Left renal cortex interstitium (tissue), 4 donors: ENCODE measurements at regions not wholly inside any gene's neighbourhood (a gene's known extent, or its start where the extent isn't known, plus 50 kb on each side); places are given as distances from the start of the nearest gene placed in this dataset.
"Not testable (repeated sequence)": the region's sequence is repeated elsewhere in the genome, so short reads cannot be mapped to it uniquely, and the experiment has no call there.

Experiments used
- DNase-seq, 4 donors: peaks; one replicate each; pipeline ENCODE4 v3.0.0-alpha.2; 2013; ENCODE audit warnings: low read depth in 4 of 4, low spot score in 2 of 4, missing footprints in 1 of 4

- no peak for DNase-seq
These were observed 115.4 kb upstream of the FBXL7 start for GRCh38 chr5:15384581-15384980.

- DNase-seq = no peak
These were observed 115.8 kb upstream of the FBXL7 start for GRCh38 chr5:15384176-15384575.

DNA sequence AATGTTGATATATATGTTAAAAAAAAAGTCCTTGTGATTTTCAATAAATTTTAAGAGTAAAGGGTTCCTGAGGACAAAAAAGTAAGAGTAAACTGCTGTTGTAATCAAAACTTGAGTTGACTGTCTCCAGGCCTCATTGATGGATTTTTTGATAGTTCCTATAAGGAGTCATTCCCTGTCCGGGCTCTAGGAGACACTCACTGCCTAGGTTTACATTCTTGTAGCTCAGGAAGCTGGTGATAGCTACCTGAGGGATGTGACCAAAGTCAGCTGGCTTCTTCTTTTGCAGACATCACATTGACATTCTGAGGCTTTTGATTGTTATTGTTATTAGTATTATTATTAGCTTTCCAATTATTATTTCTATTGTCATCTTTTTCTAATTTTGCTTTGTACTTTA, 116.5 kb upstream of the FBXL7 start:
- no peak for DNase-seq

DNA sequence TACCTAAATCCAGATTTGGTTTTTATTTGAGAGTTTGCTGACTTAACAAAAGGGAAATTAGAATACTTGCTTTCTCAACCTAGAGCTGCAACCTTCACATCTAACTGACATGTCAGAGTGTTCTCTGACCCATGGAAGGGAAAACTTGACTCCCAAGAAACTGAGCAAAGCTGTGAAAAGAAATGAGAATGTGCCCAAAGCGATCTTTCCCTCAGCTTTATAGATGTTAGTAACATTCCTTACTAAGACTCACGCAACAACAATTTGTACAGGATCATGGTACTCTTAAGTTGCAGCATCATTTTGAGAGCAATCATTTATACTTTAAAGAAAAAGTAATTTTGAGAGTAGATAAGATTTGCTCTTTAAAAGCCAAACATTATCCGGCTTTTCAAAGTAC, 117.0 kb upstream of the FBXL7 start:
- DNase-seq = no peak

GRCh38 chr5:15377573-15378340, 122.2 kb upstream of the FBXL7 start:
- no peak for DNase-seq

DNA sequence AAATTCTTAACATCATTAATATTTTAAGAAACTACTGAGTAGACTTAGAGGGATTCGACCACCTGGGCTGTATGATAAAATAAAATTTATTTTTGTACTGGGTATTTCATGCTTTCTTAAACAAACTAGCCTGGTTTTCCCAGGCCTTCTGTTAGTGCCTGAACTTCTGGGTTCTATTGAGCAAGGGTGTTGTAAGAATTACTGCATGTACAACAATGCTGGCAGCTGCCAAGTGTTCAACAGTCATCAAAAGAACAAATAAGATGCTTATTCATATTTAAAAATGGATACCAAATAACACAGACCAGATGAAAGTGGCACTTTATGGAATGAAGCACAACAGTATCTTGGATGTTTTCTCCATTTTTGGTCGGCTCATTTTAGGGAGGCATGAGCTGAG, 123.2 kb upstream of the FBXL7 start:
- DNase-seq = no peak

DNA sequence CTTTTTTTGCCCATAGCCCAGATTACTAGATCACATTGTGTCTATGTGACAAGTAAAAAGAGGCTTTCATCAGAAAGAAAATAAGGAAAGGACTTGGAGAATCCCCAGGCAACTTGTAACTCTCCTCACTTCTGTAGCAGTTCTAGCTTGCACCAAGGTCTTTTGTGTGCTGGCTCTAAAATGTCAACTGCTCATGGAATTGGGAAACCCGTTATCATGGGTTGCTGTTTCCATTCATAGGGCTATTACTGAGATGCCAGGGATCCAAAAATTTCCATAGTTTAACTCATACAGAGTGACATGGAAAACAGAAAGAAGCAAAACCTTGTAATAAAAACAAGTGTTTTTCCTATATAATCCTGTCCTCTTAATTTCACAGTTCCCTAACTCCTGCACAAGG, 123.9 kb upstream of the FBXL7 start:
- no peak for DNase-seq

DNA sequence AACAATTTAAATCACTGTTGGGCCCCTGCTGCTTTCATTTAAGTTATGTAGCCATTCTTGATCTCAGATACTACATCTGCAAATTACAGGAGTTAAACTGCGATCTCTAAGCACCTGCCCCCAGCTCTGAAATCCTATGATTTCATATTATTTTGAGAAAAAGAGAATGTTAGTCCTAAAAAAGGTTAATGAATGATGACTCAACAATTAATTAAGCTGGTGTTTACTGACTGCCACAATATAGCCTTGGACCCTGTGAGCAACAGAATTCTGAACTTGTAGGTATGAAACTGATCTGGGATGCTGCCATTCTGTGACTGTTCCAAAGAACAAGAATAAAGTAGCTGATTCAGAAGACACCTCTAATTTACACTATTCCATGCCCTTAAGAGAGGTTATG, 124.4 kb upstream of the FBXL7 start:
- no peak for DNase-seq

GRCh38 chr5:15374886-15375285, 125.1 kb upstream of the FBXL7 start:
- no peak for DNase-seq

DNA sequence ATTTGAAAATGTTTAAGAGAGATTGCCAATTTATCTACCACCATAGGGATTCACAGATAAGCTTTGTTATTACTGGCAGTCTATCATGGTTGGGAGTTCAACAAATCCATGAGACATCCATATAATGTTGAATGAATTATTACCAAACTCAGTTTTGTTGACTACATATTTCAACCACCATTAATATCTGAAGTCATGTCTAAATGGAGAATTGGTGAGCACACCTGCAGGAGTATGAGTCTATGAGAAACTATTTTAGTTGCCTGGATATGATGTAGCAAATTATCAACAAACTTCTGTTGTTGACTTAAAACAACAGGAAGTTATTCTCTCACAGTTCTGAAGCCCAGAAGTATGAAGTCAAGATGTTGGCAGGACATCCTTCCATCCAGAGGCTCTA, 126.8 kb upstream of the FBXL7 start:
- DNase-seq = no peak

- no peak for DNase-seq
These were observed 128.8 kb upstream of the FBXL7 start for GRCh38 chr5:15371184-15371583.

GRCh38 chr5:15368835-15369234, 131.1 kb upstream of the FBXL7 start:
- no peak for DNase-seq

- DNase-seq = no peak
These were observed 132.5 kb upstream of the FBXL7 start for GRCh38 chr5:15367489-15367888.

GRCh38 chr5:15366676-15367391, 133.1 kb upstream of the FBXL7 start:
- no peak for DNase-seq

- DNase-seq = no peak
These were observed 134.9 kb upstream of the FBXL7 start for GRCh38 chr5:15365070-15365469.

DNA sequence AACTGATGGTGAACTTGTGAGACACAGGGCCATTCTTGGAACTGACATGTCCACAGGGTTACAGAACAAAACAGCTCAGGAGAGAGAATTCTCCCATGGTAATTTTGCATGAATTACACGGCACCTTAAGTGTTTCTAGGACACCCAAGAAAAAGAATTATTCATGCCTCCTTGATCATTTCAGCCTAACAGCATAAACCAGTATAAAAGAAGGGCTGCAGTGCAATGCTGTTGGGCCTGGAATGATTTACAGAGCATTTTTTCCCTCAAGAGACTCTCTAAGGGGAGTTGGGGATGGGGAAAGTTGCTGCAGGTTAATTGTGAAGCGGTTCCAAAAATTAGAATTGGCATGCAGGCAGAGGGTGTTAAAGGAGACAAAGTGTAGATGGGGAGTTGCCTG, 136.4 kb upstream of the FBXL7 start:
- DNase-seq = no peak

- not testable (repeated sequence) for DNase-seq
These were observed 142.9 kb upstream of the FBXL7 start for GRCh38 chr5:15357092-15357453.

DNA sequence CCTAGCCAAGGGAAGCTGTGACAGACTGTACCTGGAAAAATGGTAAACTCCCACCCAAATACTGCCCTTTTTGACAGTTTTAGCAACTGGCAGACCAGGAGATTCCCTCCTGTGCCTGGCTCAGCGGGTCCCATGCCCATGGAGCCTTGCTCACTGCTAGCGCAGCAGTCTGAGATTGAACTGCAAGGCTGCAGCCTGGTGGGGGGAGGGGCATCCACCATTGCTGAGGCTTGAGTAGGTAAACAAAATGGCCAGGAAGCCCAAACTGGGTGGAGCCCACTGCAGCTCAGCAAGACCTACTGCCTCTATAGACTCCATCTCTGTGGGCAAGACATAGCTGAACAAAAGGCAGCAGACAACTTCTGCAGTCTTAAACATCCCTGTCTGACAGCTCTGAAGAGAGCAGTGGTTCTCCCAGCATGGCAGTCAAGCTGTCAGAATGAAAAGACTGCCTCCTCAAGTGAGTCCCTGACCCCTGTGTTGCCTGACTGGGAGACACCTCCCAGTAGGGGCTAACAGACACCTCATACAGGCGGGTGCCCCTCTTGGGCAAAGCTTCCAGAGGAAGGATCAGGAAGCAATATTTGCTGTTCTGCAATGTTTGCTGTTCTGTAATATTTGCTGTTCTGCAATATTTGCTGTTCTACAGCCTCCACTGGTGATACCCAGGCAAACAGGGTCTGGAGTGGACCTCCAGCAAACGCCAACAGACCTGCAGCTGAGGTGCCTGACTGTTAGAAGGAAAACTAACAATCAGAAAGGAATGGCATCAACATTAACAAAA, 143.5 kb upstream of the FBXL7 start:
- not testable (repeated sequence) for DNase-seq

GRCh38 chr5:15354021-15354420, 146.0 kb upstream of the FBXL7 start:
- DNase-seq = no peak

- DNase-seq = no peak
These were observed 146.8 kb upstream of the FBXL7 start for GRCh38 chr5:15353086-15353645.

- DNase-seq = no peak
These were observed 149.4 kb upstream of the FBXL7 start for GRCh38 chr5:15350614-15351013.
